B cell (primary cell): ENCODE measurements at regions not wholly inside any gene's neighbourhood (a gene's known extent, or its start where the extent isn't known, plus 50 kb on each side); places are given as distances from the start of the nearest gene placed in this dataset.
"Not testable (repeated sequence)": the region's sequence is repeated elsewhere in the genome, so short reads cannot be mapped to it uniquely, and the experiment has no call there.

Experiments
- ATAC-seq: fragments of 200-7000 bp; cut with Tn5 transposase; one replicate; pipeline ENCODE4 v1.10.0; 2021; ENCODE audit warnings: low read depth, mild to moderate bottlenecking, moderate number of reproducible peaks, moderate library complexity
- CTCF ChIA-PET: fragments of 350-600 bp; sonication (Branson Sonifier 250); formaldehyde crosslinking; loops from one replicate; lab custom pipeline; 2021; ENCODE audit warnings: antibody characterized with exemption, inconsistent platforms; lab: Charles Lee
- POLR2A ChIA-PET: fragments of 350-600 bp; sonication (Branson Sonifier 250); formaldehyde crosslinking; loops from one replicate; lab custom pipeline; 2021; ENCODE audit warnings: antibody characterized with exemption; lab: Charles Lee
- DNase-seq: peaks from one replicate; pipeline ENCODE4 v3.0.0; 2013
- H2AFZ ChIP-seq: 2 replicates; pipeline ENCODE4 v1.6.1; 2012; ENCODE audit warnings: mild to moderate bottlenecking, low read depth, low read length; ENCODE audit not compliant: insufficient read depth, poor library complexity, severe bottlenecking
- H3K27ac ChIP-seq, 2 donors: 1 replicate in 1 of 2; 2 replicates in 1 of 2; pipeline ENCODE4 v1.5.1; 2012 to 2013; ENCODE audit warnings: low read length in 2 of 2, mild to moderate bottlenecking in 2 of 2, moderate library complexity in 1 of 2
- H3K27me3 ChIP-seq, 4 experiments: fragments of 200-600 bp in 1 of 4; sonication (generic) in 1 of 4; replicated peaks in 1 of 4; 1 replicate in 2 of 4; 2 replicates in 2 of 4; pipeline versions ENCODE4 v1.6.1 to v1.7.0; 2013 to 2016; ENCODE audit warnings: low read length in 3 of 4, mild to moderate bottlenecking in 2 of 4, mixed read lengths in 1 of 4, moderate library complexity in 1 of 4; ENCODE audit not compliant: insufficient read depth in 4 of 4, control insufficient read depth in 3 of 4; ENCODE audit errors: control extremely low read depth in 1 of 4
- H3K36me3 ChIP-seq, 2 experiments: replicated peaks in 1 of 2; 1 replicate in 1 of 2; 2 replicates in 1 of 2; pipeline versions ENCODE4 v1.6.1 to v1.7.1; 2013; ENCODE audit warnings: low read length in 1 of 2; ENCODE audit not compliant: insufficient read depth in 2 of 2, control insufficient read depth in 1 of 2; ENCODE audit errors: control extremely low read depth in 1 of 2, extremely low read depth in 1 of 2
- H3K4me1 ChIP-seq, 2 donors: fragments of 200-600 bp in 1 of 2; sonication (generic) in 1 of 2; 1 replicate in 1 of 2; 2 replicates in 1 of 2; pipeline versions ENCODE4 v1.5.1 to v1.6.1; 2013 to 2017; ENCODE audit warnings: low read length in 2 of 2; ENCODE audit not compliant: control insufficient read depth in 2 of 2, insufficient read depth in 2 of 2
- H3K4me2 ChIP-seq: replicated peaks from 2 replicates; pipeline ENCODE3; 2012; ENCODE audit warnings: mild to moderate bottlenecking, low read depth, low read length; ENCODE audit not compliant: poor library complexity, severe bottlenecking
- H3K4me3 ChIP-seq, 5 experiments: fragments of 200-600 bp in 1 of 5; sonication (generic) in 1 of 5; 1 replicate in 3 of 5; 2 replicates in 2 of 5; pipeline versions ENCODE4 v1.5.1 to v1.7.0; 2011 to 2016; ENCODE audit warnings: low read length in 4 of 5, mild to moderate bottlenecking in 4 of 5, low read depth in 2 of 5, control low read depth in 1 of 5, moderate library complexity in 1 of 5; ENCODE audit not compliant: insufficient read depth in 1 of 5; ENCODE audit errors: control extremely low read depth in 1 of 5, extremely low read depth in 1 of 5
- H3K79me2 ChIP-seq: fragments of 200-600 bp; sonication (generic); one replicate; pipeline ENCODE4 v1.6.0; 2016; ENCODE audit warnings: low read length; ENCODE audit not compliant: control insufficient read depth, insufficient read depth
- H3K9ac ChIP-seq: fragments of 200-600 bp; sonication (generic); 2 replicates; pipeline ENCODE4 v1.6.1; 2017; ENCODE audit warnings: mild to moderate bottlenecking, low read length, moderate library complexity
- H3K9me3 ChIP-seq, 3 donors: one replicate each; pipeline versions ENCODE4 v1.6.1 to v1.7.1; 2013; ENCODE audit warnings: low read length in 2 of 3; ENCODE audit not compliant: control insufficient read depth in 2 of 3, insufficient read depth in 1 of 3; ENCODE audit errors: control extremely low read depth in 1 of 3
- H4K20me1 ChIP-seq: 2 replicates; pipeline ENCODE4 v1.6.0; 2012; ENCODE audit warnings: mild to moderate bottlenecking, low read length; ENCODE audit not compliant: insufficient read depth, control insufficient read depth, poor library complexity, severe bottlenecking
- H3K27ac Mint-ChIP-seq: one replicate; pipeline ENCODE4 v1.8.0; 2021; ENCODE audit warnings: mixed read lengths
- H3K27me3 Mint-ChIP-seq: one replicate; pipeline ENCODE4 v1.8.0; 2021; ENCODE audit warnings: mixed read lengths
- H3K4me1 Mint-ChIP-seq: one replicate; pipeline ENCODE4 v1.8.0; 2021; ENCODE audit warnings: mixed read lengths
- H3K4me3 Mint-ChIP-seq: one replicate; pipeline ENCODE4 v1.8.0; 2021; ENCODE audit warnings: mixed read lengths
- H3K9me3 Mint-ChIP-seq: one replicate; pipeline ENCODE4 v1.8.0; 2022; ENCODE audit warnings: mixed read lengths; ENCODE audit not compliant: insufficient read depth
- EZH2 ChIP-seq: IDR thresholded peaks from 2 replicates; pipeline ENCODE4 v1.6.1; 2012; ENCODE audit warnings: borderline replicate concordance, low read depth, mild to moderate bottlenecking, moderate library complexity, low read length; ENCODE audit not compliant: insufficient read depth, poor library complexity, severe bottlenecking
- WGBS: methylation state at CpG from one replicate; pipeline ENCODE4 v1.1.5; 2013; ENCODE audit warnings: missing lambda C conversion rate; ENCODE audit not compliant: insufficient coverage; 5-methylcytosine and 5-hydroxymethylcytosine counted together
- intact Hi-C: fragments of 100-400 bp; cut with micrococcal nuclease; formaldehyde crosslinking; loops from one replicate; pipeline ENCODE4 v1.10.0; 2022
- TF ChIP-seq, protein P1 (sequence below): fragments of 200-600 bp; IDR thresholded peaks from one replicate; pipeline ENCODE4 v1.8.0; 2022; ENCODE audit warnings: antibody characterized with exemption, mild to moderate bottlenecking

DNA sequence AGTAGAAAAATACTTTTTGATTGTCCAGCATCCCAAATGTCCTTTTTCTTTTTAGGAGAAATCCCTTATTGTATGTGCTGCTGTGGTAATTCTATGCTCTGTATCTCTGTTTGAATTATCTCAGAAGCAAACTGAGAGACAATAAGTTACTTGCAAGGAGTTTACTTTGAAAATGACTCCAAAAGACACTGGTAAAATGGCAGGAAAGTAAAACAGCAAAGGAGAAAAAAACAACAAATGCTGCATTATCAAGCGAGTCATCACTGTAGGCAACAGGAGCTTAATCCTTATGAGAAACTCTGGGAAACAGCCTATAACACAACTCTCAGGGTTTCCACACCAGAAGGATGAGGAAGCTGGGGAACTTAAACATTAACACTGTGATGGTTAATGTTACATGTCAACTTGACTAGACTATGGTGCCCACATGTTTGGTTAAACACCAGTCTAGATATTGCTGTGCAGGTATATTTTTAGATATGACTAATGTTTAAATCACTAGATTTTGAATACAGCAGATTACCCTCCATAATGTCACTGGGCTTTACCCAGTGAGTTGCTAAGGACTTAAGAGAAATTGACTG lies 92.6 kb upstream of the GAS1 start:
- TF ChIP-seq, protein P1, sequence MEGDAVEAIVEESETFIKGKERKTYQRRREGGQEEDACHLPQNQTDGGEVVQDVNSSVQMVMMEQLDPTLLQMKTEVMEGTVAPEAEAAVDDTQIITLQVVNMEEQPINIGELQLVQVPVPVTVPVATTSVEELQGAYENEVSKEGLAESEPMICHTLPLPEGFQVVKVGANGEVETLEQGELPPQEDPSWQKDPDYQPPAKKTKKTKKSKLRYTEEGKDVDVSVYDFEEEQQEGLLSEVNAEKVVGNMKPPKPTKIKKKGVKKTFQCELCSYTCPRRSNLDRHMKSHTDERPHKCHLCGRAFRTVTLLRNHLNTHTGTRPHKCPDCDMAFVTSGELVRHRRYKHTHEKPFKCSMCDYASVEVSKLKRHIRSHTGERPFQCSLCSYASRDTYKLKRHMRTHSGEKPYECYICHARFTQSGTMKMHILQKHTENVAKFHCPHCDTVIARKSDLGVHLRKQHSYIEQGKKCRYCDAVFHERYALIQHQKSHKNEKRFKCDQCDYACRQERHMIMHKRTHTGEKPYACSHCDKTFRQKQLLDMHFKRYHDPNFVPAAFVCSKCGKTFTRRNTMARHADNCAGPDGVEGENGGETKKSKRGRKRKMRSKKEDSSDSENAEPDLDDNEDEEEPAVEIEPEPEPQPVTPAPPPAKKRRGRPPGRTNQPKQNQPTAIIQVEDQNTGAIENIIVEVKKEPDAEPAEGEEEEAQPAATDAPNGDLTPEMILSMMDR: no peak
- TF ChIP-seq EZH2: no peak
- Histone ChIP-seq H4K20me1 (no peaks in the 10 kb centered on the region), H3K79me2 (no peaks in the 10 kb centered on the region), H3K9me3 (no peaks in the 10 kb centered on the region), H3K4me2 (no peak overlapping the region), H3K27ac (no peak overlapping the region), H3K36me3 (no peaks in the 10 kb centered on the region), H2AFZ (no peak overlapping the region), H3K9ac (no peak overlapping the region), H3K4me3 (no peak overlapping the region), H3K27me3 (no peaks in the 10 kb centered on the region), H3K4me1 (no peaks in the 10 kb centered on the region)
- WGBS: no CpG with 5 or more reads among the region's 1 CpG
- Mint-ChIP-seq H3K27ac (no peak overlapping the region), H3K9me3 (no peaks in the 10 kb centered on the region), H3K4me1 (no peaks in the 10 kb centered on the region), H3K27me3 (no peaks in the 10 kb centered on the region), H3K4me3 (no peak overlapping the region)
- CTCF ChIA-PET: no interaction called here
- ATAC-seq: no peak
- POLR2A ChIA-PET: no interaction called here
- intact Hi-C loops: no loop called here
- DNase-seq: no peak

DNA sequence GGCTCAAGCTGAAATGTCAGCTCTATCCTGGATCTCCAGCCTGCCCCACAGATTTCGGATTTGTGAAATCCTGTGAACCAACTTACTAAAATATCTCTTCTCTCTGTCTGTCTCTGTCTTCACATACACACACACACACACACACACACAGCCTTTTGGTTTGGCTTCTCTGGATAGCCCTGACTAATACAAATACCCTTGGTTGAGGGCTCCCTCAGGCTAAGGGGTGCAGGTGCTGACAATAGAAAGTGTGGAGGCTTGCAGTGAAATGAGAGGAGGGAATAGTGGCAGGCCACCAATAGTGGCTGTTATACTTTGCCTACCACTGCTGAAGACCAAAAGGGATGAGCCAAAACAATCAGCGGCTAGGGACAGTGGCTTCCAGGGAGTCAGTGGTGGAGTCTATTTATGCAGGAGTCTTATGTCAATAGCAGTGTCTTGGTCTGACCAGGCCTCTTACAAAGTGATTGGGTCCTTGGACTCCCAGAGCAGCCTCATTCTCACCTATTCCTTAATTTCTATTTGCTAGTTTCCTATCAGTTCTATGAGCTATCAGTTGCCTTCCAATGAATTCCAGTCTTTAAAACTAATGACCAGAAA lies 93.2 kb upstream of the GAS1 start:
- H3K27ac ChIP-seq: no peak overlapping the region
- POLR2A ChIA-PET: no interaction called here
- no peak overlapping the region for H3K27ac Mint-ChIP-seq
- H3K27me3 Mint-ChIP-seq: no peaks in the 10 kb centered on the region
- DNase-seq: no peak
- H3K79me2 ChIP-seq: no peaks in the 10 kb centered on the region
- no peaks in the 10 kb centered on the region for H3K27me3 ChIP-seq
- ATAC-seq: no peak
- TF ChIP-seq, protein P1: no peak
- TF ChIP-seq EZH2: no peak
- H3K4me1 Mint-ChIP-seq: no peaks in the 10 kb centered on the region
- no peaks in the 10 kb centered on the region for H3K9me3 ChIP-seq
- CTCF ChIA-PET: no interaction called here
- H4K20me1 ChIP-seq: no peaks in the 10 kb centered on the region
- 90% methylated on average over 2 of the region's 2 CpGs for WGBS
- no peak overlapping the region for H3K9ac ChIP-seq
- H2AFZ ChIP-seq: no peak overlapping the region
- H3K4me1 ChIP-seq: no peaks in the 10 kb centered on the region
- no peak overlapping the region for H3K4me2 ChIP-seq
- H3K4me3 ChIP-seq: no peak overlapping the region
- no peaks in the 10 kb centered on the region for H3K36me3 ChIP-seq
- no peaks in the 10 kb centered on the region for H3K9me3 Mint-ChIP-seq
- H3K4me3 Mint-ChIP-seq: no peak overlapping the region
- intact Hi-C loops: no loop called here

DNA sequence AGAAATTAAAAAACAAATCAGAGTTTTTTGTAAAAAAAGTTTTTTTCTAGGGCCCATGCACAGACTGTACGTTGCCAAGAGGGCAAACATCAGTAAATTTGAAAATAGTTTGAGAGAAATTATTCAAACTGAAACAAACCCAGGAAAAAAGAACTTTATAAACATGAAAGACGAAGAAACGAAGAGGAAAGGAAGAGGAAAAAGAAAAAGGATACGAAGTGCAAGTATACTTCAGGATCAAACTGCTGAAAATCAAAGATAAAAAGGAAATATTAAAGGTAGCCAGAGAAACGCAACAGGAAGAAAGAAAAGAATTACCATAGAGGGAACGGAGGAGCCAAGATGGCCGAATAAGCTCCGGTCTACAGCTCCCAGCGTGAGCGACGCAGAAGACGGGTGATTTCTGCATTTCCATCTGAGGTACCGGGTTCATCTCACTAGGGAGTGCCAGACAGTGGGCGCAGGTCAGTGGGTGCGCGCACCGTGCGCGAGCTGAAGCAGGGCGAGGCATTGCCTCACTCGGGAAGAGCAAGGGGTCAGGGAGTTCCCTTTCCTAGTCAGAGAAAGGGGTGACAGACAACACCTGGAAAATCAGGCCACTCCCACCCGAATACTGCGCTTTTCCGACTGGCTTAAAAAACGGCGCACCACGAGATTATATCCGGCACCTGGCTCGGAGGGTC lies 94.4 kb upstream of the GAS1 start:
- ATAC-seq, H3K27me3 ChIP-seq, H3K4me1 ChIP-seq, H2AFZ ChIP-seq, intact Hi-C loops, H3K9ac ChIP-seq, H3K79me2 ChIP-seq, H4K20me1 ChIP-seq, H3K9me3 Mint-ChIP-seq, H3K4me1 Mint-ChIP-seq, H3K36me3 ChIP-seq, POLR2A ChIA-PET, H3K27ac Mint-ChIP-seq, H3K4me3 ChIP-seq, H3K4me3 Mint-ChIP-seq, DNase-seq, H3K4me2 ChIP-seq, H3K27ac ChIP-seq, H3K27me3 Mint-ChIP-seq, CTCF ChIA-PET, H3K9me3 ChIP-seq: not testable (repeated sequence)
- WGBS: 96% methylated on average over 13 of the region's 29 CpGs
